Dendritic cell treated with granulocyte-macrophage colony-stimulating factor and Interleukin-4, amounts not matched to agents 40 ng/mL and 50 ng/mL, for 4 days (primary cell): ENCODE measurements at regions not wholly inside any gene's neighbourhood (a gene's known extent, or its start where the extent isn't known, plus 50 kb on each side); places are given as distances from the start of the nearest gene placed in this dataset.

Experiments used
- H3K27ac Mint-ChIP-seq: one replicate; pipeline ENCODE4 v1.8.0; 2022; ENCODE audit warnings: mild to moderate bottlenecking, mixed read lengths
- H3K27me3 Mint-ChIP-seq: one replicate; pipeline ENCODE4 v1.8.0; 2022; ENCODE audit warnings: mild to moderate bottlenecking, mixed read lengths
- H3K36me3 Mint-ChIP-seq: one replicate; pipeline ENCODE4 v1.8.0; 2022; ENCODE audit warnings: low read depth, mixed read lengths
- H3K4me1 Mint-ChIP-seq: one replicate; pipeline ENCODE4 v1.8.0; 2022; ENCODE audit warnings: low read depth, mixed read lengths
- H3K4me3 Mint-ChIP-seq: one replicate; pipeline ENCODE4 v1.8.0; 2022; ENCODE audit warnings: mild to moderate bottlenecking, moderate library complexity, mixed read lengths
- H3K9me3 Mint-ChIP-seq: one replicate; pipeline ENCODE4 v1.8.0; 2022; ENCODE audit warnings: mixed read lengths
- intact Hi-C: fragments of 100-400 bp; cut with micrococcal nuclease; formaldehyde crosslinking; loops from one replicate; pipeline ENCODE4 v1.15.0; 2022

DNA sequence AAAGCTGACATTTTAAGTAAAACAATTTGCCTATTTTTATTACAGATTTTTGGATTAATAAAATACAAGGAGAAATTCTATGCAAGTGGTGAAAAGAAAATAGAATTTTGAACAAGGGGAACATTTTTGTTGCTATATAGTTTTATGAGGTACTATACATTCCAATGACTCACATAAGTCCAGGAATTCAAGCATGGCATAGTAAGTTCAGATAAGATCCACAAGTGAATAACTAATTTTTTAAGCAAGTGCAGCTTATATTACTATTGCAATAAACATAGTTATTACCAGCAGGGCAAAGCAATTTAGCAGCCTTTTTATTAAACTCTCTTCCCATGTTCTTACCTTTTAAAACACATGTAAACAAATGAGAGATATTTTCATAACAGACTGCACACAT lies 1123.5 kb upstream of the LRRN3 start:
- peaks cover 32% of the 10 kb centered on the region for H3K9me3 Mint-ChIP-seq
- intact Hi-C loops = no loop called here
- no peaks in the 10 kb centered on the region for H3K4me1 Mint-ChIP-seq
- no peaks in the 10 kb centered on the region for H3K27me3 Mint-ChIP-seq
- no peaks in the 10 kb centered on the region for H3K36me3 Mint-ChIP-seq
- H3K4me3 Mint-ChIP-seq = no peak overlapping the region
- no peak overlapping the region for H3K27ac Mint-ChIP-seq

DNA sequence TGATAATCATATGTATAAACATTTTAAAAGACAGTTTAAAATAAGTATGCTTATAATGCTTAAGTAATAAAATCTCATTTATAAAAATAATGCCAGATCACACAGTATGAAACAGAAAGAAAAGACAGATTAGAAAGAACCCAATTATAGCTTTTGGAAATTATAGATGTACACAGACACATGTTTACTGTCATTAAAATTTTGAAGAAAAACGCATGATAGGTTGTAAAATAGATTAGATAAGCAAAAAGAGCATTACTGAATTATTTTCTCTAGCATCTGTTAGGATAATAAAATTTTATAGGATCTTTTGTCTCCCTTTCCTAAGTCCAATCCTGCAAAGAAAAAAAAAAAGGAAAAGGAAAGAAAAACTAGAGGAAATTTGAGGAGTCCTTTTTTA lies 1107.3 kb upstream of the LRRN3 start:
- Mint-ChIP-seq H3K4me1 (no peaks in the 10 kb centered on the region), H3K27ac (no peak overlapping the region), H3K36me3 (no peaks in the 10 kb centered on the region), H3K9me3 (peaks cover 38% of the 10 kb centered on the region), H3K27me3 (no peaks in the 10 kb centered on the region), H3K4me3 (no peak overlapping the region)
- intact Hi-C loops = no loop called here

DNA sequence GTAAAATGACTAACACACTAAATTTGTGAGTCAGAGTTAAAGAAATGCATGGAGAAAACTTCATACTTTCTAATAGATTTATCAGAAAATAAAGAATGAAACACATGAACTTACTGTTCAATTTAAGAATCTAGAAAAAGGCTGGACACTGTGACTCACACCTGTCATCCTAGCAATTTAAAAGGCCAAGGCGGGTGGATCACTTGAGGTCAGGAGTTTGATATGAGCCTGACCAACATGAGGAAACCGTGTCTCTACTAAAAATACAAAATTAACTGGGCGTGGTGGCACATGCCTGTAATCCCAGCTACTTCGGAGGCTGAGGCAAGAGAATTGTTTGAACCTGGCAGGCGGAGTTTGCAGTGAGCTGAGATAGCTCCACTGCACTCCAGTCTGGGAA lies 1106.2 kb upstream of the LRRN3 start:
- Mint-ChIP-seq H3K27ac (no peak overlapping the region), H3K9me3 (peaks cover 27% of the 10 kb centered on the region), H3K4me3 (no peak overlapping the region), H3K27me3 (no peaks in the 10 kb centered on the region), H3K4me1 (no peaks in the 10 kb centered on the region), H3K36me3 (no peaks in the 10 kb centered on the region)
- intact Hi-C loops = no loop called here

DNA sequence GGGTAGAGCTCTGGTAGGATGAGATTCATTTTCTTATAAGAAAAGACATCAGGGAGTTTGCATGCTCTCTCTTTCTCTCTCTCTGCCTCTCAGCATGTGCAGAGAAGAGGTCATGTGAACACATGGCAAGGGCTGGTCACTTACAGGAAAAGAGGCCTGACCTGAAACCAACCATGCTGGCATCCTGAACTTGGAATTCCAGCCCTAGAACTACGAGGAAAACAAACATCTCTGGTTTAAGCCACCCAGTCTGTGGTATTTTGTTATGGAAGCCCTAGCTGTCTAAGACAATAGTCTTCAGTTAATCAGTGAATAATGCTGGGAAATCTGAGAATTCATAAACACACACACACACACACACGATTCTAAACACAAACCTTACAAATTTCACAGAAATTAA lies 1104.2 kb upstream of the LRRN3 start:
- no peaks in the 10 kb centered on the region for H3K36me3 Mint-ChIP-seq
- H3K27me3 Mint-ChIP-seq = no peaks in the 10 kb centered on the region
- no peak overlapping the region for H3K4me3 Mint-ChIP-seq
- no peaks in the 10 kb centered on the region for H3K4me1 Mint-ChIP-seq
- H3K9me3 Mint-ChIP-seq = peaks cover 15% of the 10 kb centered on the region
- intact Hi-C loops = no loop called here
- no peak overlapping the region for H3K27ac Mint-ChIP-seq

DNA sequence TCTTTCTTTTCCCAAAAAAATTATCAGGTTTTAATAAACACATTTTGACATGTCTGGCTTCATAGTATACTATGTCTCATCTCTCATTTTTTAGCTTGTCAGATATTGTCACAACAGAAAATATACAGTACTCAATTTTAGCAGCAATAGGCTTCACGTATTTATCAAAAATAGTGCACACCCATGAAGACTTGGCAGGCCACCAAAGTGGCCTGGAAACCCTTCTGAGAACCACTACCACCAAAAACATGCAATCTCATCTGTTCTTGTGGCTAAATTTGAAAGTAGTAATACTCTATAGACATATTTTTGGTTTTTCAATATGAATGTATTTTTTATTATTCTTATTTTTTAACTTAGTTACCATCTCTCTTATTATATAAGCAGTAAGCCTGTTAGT lies 1094.5 kb upstream of the LRRN3 start:
- no peaks in the 10 kb centered on the region for H3K27me3 Mint-ChIP-seq
- H3K9me3 Mint-ChIP-seq = peaks cover 11% of the 10 kb centered on the region
- intact Hi-C loops = no loop called here
- no peaks in the 10 kb centered on the region for H3K4me1 Mint-ChIP-seq
- H3K36me3 Mint-ChIP-seq = no peaks in the 10 kb centered on the region
- no peak overlapping the region for H3K4me3 Mint-ChIP-seq
- no peak overlapping the region for H3K27ac Mint-ChIP-seq

DNA sequence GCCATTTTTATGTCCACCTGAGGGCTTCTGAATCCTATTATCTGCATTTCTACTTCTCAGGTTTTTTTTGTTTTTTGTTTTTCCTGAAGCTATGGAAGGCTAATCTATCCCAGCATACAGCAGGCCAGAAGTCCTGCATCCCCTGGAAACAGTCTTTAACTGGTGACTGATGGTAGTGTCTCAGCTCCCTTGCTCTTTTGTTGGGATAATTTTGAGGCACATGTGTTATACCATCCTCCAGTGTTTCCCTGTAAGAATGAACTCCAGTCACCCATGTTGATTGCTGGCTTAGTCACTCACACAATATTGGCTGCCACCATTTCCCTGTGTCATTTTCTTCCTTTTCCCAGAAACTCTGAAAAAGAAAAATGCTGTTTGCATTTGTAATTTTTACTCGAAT lies 1094.0 kb upstream of the LRRN3 start:
- no peaks in the 10 kb centered on the region for H3K36me3 Mint-ChIP-seq
- H3K27ac Mint-ChIP-seq = no peak overlapping the region
- intact Hi-C loops = no loop called here
- no peaks in the 10 kb centered on the region for H3K27me3 Mint-ChIP-seq
- H3K4me1 Mint-ChIP-seq = no peaks in the 10 kb centered on the region
- H3K9me3 Mint-ChIP-seq = peaks cover 11% of the 10 kb centered on the region
- no peak overlapping the region for H3K4me3 Mint-ChIP-seq

DNA sequence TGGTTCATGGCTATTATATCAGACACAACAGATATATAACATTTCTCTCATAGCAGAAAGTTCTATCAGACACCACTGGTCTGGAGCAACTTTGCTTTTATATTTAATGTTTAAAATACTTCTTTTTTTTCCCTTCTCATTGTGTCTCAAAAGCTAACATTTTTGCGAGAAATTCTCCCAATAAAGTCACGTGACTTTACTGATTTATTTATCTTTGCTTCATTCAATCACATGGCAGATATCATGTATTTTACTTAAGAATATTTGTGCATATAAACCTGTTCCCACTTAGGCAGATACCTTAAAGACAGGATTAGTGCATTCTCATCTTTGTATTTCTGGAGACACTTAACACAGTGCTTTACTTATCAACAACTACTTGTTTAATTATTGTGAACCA lies 1093.1 kb upstream of the LRRN3 start:
- intact Hi-C loops = no loop called here
- H3K27ac Mint-ChIP-seq = no peak overlapping the region

DNA sequence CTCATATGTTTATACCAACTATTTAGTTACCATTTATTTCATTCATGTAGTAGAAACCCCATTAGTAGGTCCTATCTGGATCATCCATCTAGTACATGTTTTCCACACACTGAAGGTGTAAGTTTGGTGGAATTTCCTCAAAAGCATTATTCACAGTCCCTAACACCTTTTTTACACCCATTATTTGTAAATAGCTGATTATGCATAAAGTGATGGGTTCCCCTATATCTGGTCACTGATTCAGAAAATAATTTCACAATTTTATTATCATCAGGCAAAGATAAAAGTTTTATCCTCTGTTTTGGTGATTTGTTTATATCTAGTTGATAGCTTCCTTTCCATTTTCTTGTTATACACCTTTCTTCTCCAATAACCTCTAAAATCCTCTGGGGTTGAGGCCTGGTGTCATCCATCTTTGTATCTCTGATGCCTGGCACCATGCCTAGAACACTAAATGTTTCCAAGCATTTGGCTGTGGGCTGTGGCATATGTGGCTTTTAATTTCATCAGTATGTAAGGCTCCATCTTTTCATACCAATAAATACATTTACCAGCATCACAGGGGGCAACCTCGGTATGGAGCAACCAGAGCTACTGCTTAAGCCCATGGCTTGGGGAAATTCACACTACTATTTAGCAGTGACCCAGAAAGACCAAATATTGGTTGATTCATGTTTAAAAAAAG lies 1089.5 kb upstream of the LRRN3 start:
- Mint-ChIP-seq H3K36me3 (no peaks in the 10 kb centered on the region), H3K4me1 (no peaks in the 10 kb centered on the region), H3K27me3 (no peaks in the 10 kb centered on the region), H3K4me3 (no peak overlapping the region), H3K9me3 (peaks cover 16% of the 10 kb centered on the region), H3K27ac (no peak overlapping the region)
- intact Hi-C loops = no loop called here

More for the DNA sequence above, 1093.1 kb upstream of the LRRN3 start:
- Mint-ChIP-seq H3K9me3 (peaks cover 16% of the 10 kb centered on the region), H3K4me1 (no peaks in the 10 kb centered on the region), H3K27me3 (no peaks in the 10 kb centered on the region), H3K4me3 (no peak overlapping the region), H3K36me3 (no peaks in the 10 kb centered on the region)

DNA sequence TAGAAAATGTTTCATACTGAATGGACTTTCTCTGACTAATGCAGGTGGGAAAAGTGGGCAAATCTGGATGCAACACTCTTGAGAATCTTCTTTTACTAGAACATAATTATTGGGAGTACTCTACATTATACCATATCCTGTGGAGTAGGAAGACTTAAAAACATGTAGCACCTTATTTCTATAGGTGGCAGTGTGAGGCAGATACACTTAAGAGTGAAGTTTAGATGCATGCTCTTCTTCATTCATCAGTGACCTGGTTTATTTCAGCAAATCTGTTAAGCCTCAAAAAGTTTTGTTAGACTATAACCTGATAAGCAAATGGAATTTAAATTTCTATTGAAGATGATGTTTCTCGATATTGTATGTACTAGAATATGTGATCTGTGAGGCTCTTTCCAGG lies 1087.1 kb upstream of the LRRN3 start:
- no peak overlapping the region for H3K4me3 Mint-ChIP-seq
- H3K36me3 Mint-ChIP-seq = no peaks in the 10 kb centered on the region
- peaks cover 5% of the 10 kb centered on the region for H3K9me3 Mint-ChIP-seq
- intact Hi-C loops = no loop called here
- H3K27ac Mint-ChIP-seq = no peak overlapping the region
- no peaks in the 10 kb centered on the region for H3K27me3 Mint-ChIP-seq
- no peaks in the 10 kb centered on the region for H3K4me1 Mint-ChIP-seq

DNA sequence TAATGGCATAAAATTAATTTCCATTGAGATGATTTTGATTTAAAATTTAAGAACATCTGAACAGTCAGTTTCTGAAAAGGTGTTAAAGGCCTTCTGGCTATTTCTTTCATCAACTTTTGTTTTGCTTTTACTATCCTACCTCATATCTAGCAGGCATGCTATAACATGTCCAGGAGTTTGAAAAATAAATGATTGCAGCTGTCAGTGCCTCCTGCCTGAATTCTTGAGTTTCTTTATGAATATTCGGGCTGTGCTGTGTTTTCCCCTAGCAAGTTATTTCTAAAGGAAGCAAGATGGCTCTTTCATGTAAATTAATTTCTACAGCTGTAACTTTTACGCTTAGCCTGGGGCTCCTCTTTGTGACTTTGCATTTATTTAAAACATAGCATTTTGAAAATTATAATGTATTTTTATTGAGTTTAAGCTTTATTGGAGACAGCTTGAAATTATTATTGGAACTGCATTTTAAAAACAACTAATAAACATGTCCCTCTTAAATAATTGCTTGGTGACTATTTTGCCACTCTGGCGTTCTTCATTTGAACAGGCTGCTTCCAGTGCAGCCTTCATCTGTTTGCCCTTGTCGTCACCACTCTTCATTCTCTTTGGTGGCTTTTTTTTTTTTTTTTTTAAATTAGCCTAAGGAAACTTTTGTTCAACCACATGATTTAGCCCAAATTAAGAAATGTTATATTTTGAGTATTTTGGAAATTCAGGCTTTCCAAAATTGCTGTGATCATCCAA lies 1083.4 kb upstream of the LRRN3 start:
- intact Hi-C loops = no loop called here
- H3K27me3 Mint-ChIP-seq = no peaks in the 10 kb centered on the region
- no peaks in the 10 kb centered on the region for H3K4me1 Mint-ChIP-seq
- no peak overlapping the region for H3K4me3 Mint-ChIP-seq
- peaks cover under 1% of the 10 kb centered on the region for H3K9me3 Mint-ChIP-seq
- H3K27ac Mint-ChIP-seq = no peak overlapping the region
- no peaks in the 10 kb centered on the region for H3K36me3 Mint-ChIP-seq

DNA sequence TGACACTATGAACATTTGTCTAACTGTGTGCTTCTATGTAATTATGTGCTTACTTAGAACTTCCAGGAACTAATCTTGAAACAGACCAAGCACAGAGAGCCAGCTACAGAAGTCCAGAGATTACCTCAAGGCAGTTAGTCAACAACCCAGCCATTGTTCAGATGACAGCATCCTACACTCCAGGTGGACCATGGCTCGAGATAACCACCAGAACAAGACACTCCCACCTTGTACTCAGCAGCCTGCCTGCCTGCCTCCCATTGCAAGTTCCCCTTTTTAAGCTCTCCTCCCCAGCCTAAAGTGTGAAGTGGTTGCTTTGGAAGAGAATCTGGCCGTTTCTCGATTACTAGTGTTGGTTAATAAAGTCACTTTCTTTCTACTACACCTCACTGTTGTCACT lies 1080.6 kb upstream of the LRRN3 start:
- Mint-ChIP-seq H3K4me1 (no peaks in the 10 kb centered on the region), H3K27me3 (no peaks in the 10 kb centered on the region), H3K27ac (no peak overlapping the region), H3K9me3 (no peaks in the 10 kb centered on the region), H3K4me3 (no peak overlapping the region), H3K36me3 (no peaks in the 10 kb centered on the region)
- intact Hi-C loops = no loop called here

DNA sequence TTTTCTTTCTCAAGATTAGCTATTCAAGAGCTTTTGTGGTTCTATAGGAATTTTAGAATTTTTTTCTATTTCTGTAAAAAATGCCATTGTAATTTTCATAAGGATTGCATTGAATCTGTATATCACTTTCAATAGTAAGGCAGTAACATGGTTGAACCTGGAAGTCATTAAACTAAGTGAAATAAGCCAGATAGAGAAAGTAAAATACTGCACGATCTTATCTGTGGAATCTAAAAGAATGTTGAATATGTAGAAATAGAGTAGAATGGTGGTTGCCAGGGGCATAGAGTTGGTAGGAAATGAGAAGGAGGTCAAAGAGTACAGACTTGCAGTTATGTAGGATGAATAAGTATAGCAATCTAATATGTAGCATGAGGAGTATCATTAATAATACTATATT lies 1073.5 kb upstream of the LRRN3 start:
- no peak overlapping the region for H3K27ac Mint-ChIP-seq
- H3K36me3 Mint-ChIP-seq = no peaks in the 10 kb centered on the region
- H3K27me3 Mint-ChIP-seq = no peaks in the 10 kb centered on the region
- H3K9me3 Mint-ChIP-seq = peaks cover 19% of the 10 kb centered on the region
- intact Hi-C loops = no loop called here
- H3K4me1 Mint-ChIP-seq = no peaks in the 10 kb centered on the region
- H3K4me3 Mint-ChIP-seq = no peak overlapping the region

DNA sequence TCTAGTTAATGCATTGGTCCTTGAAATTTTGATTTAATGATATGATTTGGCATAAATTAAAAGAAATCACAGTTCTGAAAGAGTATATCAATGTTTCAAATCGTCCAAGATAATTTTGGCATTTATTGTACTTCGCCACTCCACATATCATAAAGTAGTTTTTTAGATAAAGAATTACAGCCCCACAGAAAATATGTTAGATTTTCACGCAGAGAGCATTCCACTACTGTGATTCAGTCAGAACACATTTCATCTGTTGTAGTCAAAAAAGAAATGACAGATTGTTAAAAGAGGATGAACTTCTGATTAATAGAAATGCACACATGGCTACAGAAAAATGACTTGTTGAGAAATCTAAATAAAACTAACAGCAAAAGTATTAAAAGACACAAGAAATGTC lies 1063.5 kb upstream of the LRRN3 start:
- H3K4me3 Mint-ChIP-seq = no peak overlapping the region
- no peaks in the 10 kb centered on the region for H3K4me1 Mint-ChIP-seq
- H3K27ac Mint-ChIP-seq = no peak overlapping the region
- intact Hi-C loops = no loop called here
- H3K36me3 Mint-ChIP-seq = no peaks in the 10 kb centered on the region
- H3K27me3 Mint-ChIP-seq = no peaks in the 10 kb centered on the region
- H3K9me3 Mint-ChIP-seq = no peaks in the 10 kb centered on the region

DNA sequence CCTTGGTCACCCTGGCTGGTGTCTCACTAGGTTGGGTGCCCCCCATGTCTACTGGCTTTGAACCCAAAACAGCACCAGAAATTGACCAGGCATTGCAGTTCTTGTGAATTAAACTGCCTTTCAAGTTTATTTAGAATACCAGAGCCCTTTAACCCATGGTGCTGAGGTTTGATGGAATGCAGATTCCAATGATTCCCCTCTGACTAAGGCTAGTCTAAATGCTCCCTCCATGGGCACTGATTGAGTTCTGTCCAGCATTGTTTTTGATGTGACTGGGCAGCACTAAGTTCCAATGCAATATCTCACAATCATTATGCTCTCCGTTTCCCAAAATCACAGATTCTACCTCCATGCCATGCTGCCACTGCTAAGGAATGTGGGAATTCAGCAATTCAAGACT lies 1047.4 kb upstream of the LRRN3 start:
- no peak overlapping the region for H3K4me3 Mint-ChIP-seq
- no peak overlapping the region for H3K27ac Mint-ChIP-seq
- intact Hi-C loops = no loop called here
- no peaks in the 10 kb centered on the region for H3K27me3 Mint-ChIP-seq
- no peaks in the 10 kb centered on the region for H3K36me3 Mint-ChIP-seq
- H3K9me3 Mint-ChIP-seq = peaks cover 45% of the 10 kb centered on the region
- H3K4me1 Mint-ChIP-seq = no peaks in the 10 kb centered on the region

DNA sequence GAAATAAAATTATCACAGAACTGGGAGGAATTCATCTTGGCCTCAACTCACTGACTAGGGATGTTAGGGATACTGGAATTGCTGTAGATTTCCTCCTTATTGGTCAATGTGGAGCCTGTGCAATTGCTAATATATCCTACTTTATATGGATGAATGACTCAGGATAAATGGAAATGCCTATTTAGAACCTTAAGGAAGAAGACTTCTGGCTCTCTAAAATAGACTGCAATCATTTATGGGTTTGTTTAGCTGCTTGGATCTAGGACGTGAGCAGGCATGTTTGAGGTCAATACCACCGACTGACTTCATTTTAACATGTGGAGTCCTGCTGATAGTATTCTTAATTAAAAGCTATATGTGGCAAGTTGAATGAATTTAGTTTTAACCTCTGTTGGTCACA lies 1040.1 kb upstream of the LRRN3 start:
- H3K36me3 Mint-ChIP-seq = no peaks in the 10 kb centered on the region
- no peaks in the 10 kb centered on the region for H3K4me1 Mint-ChIP-seq
- intact Hi-C loops = no loop called here
- no peak overlapping the region for H3K4me3 Mint-ChIP-seq
- no peaks in the 10 kb centered on the region for H3K27me3 Mint-ChIP-seq
- H3K27ac Mint-ChIP-seq = no peak overlapping the region
- peaks cover 25% of the 10 kb centered on the region for H3K9me3 Mint-ChIP-seq
